Gastroesophageal sphincter (tissue), 3 donors: ENCODE measurements at regions not wholly inside any gene's neighbourhood (a gene's known extent, or its start where the extent isn't known, plus 50 kb on each side); places are given as distances from the start of the nearest gene placed in this dataset.

Experiments
- CTCF ChIP-seq, 4 experiments: fragments of 200-600 bp in 2 of 4; fragments of 450-650 bp in 2 of 4; sonication (generic) in 1 of 4; IDR thresholded peaks; one replicate each; pipeline ENCODE4 v1.5.1; 2017 to 2019; ENCODE audit warnings: antibody characterized with exemption in 4 of 4, mild to moderate bottlenecking in 2 of 4, moderate library complexity in 2 of 4
- POLR2A ChIP-seq, 2 donors: fragments of 450-650 bp; IDR thresholded peaks; one replicate each; pipeline ENCODE4 v1.6.1; 2017; ENCODE audit warnings: antibody characterized with exemption in 2 of 2, mild to moderate bottlenecking in 2 of 2, moderate library complexity in 1 of 2
- POLR2AphosphoS5 ChIP-seq: sonication (generic); formaldehyde crosslinking; IDR thresholded peaks from one replicate; pipeline ENCODE4 v1.6.1; 2017; ENCODE audit warnings: antibody characterized with exemption

- TF ChIP-seq CTCF (IDR thresholded peaks at IDR 0.05) (no peak), POLR2A (IDR thresholded peaks at IDR 0.05) (no peak), POLR2AphosphoS5 (no peak)
Observed at GRCh38 chr2:42929546-42930024, 137.2 kb upstream of the HAAO start.
